HPDE6-E6E7 (cell line): ENCODE measurements at regions not wholly inside any gene's neighbourhood (a gene's known extent, or its start where the extent isn't known, plus 50 kb on each side); places are given as distances from the start of the nearest gene placed in this dataset.
"Not testable (repeated sequence)": the region's sequence is repeated elsewhere in the genome, so short reads cannot be mapped to it uniquely, and the experiment has no call there.

ENCODE experiments used
- DNase-seq: peaks from one replicate; pipeline ENCODE4 v3.0.0; 2011; ENCODE audit warnings: missing footprints; ENCODE audit errors: extremely low spot score

DNA sequence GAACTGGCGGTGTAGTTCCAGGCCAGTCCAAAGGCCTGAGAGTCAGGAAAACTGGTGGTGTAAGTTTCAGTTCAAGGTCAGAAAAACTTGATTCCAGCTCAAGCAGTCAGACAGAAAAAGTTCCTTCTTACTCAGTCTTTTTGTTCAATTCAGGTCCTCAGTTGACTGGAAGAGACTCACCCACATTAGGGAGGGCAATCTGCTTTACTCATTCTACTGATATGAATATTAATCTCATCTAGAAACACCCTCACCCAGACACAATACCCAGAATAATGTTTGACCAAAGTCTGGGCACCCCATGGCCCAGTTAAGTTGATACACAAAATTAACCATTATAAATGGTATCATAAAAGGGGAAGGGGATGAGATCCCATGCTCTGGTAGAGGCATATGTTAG, 50.1 kb upstream of the LTA4H start:
- no peak for DNase-seq

DNA sequence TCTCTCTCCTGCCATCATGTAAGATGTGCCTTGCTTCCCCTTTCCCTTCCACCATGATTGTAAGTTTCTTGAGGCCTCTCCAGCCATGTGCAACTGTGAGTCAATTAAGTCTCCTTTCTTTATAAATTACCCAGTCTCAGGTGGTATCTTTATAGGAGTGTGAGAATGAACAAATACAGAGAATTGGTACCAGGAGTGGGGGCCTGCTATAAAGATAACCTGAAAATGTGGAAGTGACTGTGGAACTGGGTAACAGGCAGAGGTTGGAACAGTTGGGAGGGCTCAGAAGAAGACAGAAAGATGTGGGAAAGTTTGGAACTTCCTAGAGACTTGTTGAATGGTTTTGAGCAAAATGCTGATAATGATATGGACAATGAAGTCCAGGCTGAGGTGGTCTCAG, 50.8 kb upstream of the LTA4H start:
- not testable (repeated sequence) for DNase-seq

DNA sequence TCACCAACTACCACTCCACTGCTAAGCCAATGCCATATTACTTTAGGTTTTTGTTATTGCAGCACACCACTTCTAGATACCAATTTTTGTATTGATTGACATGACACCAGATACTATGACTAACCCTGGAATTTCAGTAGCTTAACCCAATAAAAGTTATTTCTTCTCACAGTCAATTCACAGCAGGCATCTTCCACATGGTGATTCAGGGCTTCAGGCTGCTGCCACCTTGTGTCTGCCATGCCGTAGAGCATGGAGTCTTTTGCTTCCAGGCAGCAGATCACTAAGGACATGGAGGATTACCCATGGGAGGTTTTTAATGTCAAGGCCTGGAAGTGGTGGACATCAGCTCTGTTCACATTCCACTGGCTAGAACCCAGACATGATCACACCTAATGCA, 56.4 kb upstream of the LTA4H start:
- no peak for DNase-seq

DNA sequence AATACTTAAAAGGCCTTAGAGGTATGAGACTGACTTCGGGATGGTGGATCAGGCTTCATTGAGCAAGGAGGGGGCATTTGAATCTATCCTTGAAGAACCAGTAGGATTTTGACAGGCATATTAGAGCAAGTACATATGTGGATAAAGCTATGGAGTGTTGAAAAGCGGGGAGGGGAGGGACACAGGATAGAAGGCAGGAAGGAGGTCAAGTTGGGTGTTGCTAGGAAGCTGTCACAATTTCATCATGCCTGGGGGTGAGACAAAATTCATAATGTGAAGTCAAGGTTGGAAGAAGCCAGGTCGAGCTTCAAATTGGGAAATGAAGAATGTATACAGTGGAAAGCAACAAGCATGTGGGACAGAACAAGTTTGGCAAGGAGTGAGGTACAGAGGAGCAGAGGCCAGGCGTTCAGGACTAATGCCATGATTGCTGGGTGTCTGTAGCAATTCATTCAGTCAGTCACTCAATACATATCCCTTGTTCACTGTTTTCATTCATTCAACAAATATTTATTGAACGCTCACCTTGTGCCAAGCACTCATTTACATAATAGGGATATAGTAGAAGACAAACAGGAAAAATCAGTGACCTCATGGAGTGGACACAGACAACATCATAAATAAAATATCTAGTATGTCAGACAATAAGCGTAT, 58.3 kb upstream of the LTA4H start:
- DNase-seq = no peak

DNA sequence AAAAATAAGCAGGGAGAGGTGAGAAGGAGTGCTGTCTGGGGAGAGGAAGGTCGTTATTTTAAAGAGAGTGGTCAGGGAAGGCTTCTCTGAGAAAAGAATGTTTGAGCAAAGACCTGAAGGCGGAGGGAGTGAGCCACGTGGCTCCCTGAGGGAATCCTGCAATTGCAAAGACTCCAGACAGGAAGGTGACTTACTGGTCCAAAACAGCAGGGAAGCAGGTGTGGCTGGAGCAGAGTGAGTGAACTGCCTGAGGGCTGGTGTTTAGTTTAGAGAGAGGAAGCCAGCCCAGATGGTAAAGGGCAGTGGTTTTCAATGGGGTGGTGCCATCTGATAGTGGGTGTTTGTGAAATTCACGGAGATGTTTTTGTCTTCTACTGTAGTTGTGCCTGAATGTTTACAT, 58.8 kb upstream of the LTA4H start:
- DNase-seq = peak; percentile 80

DNA sequence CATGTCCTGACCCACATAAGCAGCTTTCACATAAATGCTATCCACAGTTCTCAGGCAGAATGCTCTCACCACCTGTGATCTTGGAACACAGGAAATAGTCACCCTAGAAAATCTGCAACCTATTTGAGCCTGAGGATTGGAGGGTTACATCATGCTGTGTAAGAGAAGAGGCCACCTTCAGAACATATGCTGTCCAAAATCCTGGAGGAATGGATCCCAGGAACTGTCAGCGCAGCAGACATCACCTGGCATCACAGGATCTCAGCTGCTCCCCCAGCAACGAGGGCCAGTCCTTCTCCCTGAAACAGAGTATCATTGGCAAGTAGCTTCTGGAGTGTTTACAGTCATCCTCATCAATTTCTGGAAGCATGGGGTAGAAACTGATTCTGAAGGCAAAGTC, 63.2 kb upstream of the LTA4H start:
- DNase-seq = no peak

DNA sequence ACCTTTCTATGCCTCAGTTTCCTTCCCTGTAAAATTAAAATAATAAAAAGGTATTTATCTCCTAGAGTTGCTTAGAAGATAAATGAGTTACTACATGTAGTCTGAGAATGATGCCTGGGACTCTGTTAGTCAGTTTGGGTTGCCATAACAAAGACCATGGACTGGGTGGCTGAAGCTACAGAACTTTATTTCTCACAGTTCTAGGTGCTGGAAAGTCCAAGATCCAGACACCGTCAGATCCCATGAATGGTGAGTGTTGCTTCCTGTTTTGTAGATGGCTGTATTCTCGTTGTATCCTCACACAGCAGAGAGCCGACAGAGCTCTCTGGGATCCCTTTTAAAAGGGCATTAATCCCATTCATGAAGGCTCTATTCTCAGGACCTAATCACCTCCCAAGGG, 64.0 kb upstream of the LTA4H start:
- DNase-seq = no peak

DNA sequence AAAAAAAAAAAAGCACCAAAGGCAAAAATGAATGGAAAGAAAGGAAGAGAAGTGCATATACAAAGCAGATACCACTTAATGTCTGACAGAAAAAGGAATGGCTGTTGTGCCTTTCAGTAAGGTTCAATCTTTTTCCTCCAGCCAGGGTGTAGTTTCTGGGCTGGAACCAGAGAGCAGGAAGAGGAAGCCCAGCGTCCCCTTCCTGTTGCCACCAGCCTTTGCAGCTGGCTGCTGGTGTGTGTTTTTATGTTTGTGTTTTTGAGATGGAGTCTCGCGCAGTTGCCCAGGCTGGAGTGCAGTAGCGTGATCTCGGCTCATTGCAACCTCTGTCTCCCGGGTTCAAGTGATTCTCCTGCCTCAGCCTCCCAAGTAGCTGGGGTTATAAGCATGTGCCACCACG, 64.6 kb upstream of the LTA4H start:
- no peak for DNase-seq

DNA sequence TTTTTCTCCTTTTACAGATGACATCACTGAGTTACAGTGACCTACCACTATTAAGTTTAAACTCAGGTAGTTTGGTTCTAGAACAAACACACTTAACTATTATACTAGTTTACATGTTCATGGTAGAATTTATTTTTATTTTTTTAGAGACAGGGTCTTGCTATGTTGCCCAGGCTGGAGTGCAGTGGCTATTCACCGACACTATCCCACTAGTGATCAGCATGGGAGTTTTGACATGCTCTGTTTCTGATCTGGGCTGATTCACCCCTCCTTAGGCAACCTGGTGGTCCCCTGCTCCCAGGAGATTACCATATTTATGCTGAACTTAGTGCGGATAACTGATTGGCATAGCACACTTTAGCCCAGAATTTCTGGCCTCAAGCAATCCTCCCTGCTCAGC, 66.4 kb upstream of the LTA4H start:
- DNase-seq = no peak

DNA sequence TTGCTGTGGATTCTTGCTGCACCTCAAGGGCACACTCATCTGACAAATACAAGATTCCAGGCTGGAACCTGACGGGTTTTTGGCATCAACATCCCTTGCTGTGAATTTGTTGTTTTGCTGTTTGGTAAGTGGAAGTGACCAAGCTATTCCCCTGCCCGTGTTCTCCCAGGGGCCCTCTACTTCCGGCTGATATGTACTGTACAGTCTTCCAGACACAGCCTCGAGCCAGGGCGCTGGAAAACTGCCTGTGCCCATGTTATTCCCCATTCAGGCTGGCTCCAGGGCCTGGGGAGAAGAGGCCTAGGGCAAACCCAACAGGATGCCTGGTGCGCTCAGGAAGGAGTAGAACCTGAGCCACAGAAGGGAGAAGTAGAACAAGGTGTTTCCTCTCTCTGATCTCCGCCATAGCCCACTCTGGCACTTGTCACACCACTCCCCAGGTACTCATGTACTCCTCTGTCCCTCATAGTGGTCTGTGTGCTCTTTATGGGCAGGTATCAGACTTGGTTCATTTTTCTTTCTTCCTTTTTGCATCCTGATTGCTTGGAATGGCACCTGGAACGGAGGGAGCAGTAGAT, 67.8 kb upstream of the LTA4H start:
- DNase-seq = no peak

DNA sequence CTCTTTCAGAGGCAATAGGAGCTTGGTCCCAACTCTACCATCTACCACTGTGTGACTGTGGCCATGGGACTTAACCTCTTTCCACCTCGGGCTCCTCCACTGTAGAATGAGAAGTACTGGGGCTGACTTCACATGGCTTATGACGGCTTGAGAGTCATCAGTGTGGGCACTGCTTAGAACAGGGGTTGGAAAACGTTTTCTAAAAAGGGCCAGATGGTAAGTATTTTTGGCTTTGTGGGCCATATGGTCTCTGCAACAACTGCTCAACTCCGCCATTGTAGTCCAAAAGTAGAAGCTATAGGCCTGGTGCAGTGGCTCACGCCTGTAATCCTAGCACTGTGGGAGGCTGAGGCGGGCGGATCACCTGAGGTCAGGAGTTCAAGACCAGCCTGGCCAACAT, 69.2 kb upstream of the LTA4H start:
- DNase-seq = no peak

DNA sequence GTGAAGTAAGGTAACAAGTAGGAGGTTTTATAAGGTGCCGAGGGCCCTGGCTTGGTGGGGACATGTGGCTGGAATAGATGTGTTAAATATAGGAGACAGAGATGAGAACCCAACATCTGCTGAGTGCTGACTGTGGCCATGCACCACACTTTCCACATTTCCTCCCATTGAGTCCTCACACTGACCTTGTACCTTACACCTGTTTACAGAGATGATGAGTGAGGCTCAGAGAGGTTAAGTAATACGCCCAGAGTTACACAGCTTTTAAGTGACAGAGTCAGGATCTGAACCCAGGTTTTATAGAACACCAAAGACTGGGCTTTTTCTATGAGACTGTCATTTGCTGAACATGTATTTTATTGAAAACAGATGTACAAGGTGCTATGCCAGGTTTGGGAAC, 70.8 kb upstream of the LTA4H start:
- no peak for DNase-seq

DNA sequence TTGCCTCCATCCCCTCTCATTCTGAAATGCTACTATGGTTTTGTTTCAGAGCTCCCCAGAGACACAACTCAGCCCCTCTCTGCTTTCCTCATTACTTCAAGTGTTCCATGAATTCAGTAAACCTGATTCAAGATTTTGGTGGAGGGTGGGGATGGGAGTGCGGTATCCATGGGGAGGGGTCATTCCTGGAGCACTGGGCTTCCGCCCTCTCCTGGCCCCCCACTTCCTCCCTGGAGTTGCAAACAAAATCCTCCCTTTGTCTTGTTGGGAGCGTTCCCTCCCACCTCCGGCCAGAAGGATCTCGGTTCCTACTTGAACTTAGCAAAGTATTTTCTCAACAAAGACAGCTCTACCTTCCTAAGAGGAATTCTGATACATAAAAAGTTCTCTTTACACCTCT, 71.8 kb upstream of the LTA4H start:
- no peak for DNase-seq

DNA sequence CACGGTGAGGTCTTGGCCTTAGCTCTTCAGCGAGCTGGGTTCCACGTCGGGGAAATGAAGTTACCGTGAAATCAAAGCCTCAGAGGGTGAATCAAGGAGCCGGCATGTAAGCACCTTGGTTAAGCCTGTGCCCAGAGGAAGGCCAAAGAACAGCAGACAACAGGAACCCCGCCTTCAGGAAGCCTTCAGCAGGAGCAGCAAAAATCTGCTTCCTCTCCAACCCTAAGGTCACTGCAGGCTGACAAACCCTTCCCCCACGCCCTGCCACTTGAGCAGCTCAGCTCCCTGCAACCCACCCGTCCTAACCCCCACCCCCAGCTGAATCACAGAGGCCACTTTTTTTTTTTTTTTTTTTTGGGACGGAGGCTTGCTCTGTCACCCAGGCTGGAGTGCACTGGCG, 72.9 kb upstream of the LTA4H start:
- no peak for DNase-seq

DNA sequence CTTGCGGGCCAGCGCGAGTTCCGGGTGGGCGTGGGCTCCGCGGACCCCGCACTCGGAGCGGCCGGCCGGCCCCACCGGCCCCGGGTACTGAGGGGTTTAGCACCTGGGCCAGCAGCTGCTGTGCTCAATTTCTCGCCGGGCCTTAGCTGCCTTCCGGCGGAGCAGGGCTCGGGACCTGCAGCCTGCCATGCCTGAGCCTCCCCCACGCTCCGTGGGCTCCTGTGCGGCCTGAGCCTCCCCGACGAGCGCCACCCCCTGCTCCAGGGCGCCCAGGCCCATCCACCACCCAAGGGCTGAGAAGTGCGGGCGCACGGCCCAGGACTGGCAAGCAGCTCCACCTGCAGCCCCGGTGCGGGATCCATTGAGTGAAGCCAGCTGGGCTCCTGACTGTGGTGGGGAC, 73.6 kb upstream of the LTA4H start:
- DNase-seq = not testable (repeated sequence)

DNA sequence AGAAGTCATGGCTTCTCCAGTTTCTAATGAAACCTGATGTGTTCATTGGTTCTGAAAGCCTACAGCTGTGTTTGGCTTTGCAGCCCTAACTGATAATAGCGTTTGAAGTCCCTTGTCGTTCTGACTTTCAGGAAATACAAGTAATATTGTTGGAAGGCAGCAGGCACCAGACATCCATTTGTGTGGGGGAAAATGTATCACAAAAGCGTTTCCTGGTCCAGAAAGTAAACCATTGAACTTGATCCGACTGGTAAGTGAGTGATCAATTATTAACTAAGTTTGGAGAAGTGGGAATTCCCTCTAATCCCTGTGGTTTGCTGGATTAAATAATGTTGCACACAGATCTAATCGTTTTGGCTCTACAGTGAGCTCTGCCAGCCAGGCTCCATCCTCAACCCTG, 77.3 kb upstream of the LTA4H start:
- no peak for DNase-seq

DNA sequence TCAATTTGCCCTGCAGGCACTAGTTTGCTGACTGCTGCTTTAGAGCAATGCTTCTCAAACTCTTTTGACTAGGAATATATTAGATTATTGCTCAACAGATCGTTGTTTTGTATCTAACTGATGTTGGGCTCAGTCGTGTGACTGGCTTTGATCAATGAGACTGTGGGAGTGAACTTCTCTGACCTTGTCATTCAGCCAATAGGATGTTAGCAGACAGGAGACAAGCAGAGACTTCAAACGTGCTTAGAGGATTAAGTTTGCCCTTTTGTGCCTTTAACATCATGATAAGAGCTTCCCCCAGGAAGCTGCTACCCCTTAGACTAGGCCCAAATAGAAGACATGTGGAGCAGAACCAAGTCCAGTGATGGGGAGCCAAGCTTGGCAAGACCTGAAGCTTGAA, 76.7 kb upstream of the ELK3 start:
- no peak for DNase-seq

DNA sequence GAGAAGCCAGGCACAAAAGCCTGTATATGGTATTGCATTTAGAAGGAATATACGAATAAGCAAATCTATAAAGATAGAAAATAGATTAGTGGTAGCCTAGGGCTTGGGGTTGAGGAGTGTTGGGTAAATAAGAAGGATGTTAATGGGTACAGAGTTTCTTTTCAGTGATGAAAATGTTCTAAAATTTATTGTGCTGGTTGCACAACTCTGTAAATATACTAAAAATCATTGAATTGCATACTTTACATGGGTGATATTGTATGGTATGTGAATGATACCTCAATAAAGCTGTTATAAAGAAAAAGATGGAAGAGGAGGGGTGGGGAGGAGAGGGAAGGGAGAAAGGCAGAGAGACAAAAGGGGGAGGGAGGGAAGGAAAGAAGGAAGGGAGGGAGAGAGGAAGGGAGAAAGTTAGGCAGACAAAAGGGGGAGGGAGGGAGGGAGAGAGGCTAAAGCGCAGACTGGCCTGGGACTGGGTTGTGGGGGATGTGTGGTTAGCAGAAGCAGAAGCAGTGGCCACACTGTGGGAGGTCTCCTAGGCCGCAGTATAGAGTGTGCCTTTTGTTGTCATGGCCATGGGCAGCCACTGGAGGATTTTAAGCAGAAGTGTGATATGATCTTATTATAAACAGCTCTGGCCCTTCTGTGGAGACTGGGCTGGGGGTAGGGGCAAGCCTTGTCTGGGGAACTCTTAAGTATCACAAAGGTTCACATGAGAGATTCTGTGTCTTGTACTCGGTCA, 73.6 kb upstream of the ELK3 start:
- no peak for DNase-seq

DNA sequence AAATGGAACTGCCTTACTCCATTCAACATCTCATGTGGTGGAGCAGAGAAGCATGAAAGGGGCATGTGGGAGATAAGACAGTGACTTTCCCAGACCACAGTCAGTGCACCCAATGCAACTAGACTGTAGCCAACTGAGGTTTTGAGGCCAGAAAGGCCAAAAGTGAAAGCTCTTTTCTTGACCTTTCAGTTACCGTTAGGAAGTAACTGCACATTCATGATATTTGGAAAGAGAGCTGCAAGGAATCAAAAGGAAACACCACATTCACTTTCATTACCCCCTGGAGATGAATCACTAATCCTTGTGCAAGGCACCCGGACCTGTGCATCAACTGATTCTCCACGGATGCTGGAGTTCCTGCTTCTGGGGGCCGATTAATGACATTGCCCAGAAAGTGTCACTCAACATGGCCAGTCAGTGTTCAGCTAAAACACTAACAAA, 72.9 kb upstream of the ELK3 start:
- no peak for DNase-seq

DNA sequence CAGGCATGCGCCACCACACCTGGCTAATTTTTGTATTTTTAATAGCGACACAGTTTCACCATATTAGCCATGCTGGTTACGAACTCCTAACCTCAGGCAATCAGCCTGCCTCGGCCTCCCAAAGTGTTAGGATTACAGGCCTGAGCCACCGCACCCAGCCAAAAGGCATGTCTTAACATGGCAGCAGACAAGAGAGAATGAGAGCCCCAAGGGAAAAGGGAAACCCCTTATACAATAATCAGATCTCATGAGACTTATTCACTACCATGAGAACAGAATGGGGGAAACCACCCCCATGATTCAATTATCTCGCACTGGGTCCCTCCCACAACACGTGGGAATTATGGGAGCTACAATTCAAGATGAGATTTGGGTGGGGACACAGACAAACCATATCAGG, 65.9 kb upstream of the ELK3 start:
- not testable (repeated sequence) for DNase-seq

DNA sequence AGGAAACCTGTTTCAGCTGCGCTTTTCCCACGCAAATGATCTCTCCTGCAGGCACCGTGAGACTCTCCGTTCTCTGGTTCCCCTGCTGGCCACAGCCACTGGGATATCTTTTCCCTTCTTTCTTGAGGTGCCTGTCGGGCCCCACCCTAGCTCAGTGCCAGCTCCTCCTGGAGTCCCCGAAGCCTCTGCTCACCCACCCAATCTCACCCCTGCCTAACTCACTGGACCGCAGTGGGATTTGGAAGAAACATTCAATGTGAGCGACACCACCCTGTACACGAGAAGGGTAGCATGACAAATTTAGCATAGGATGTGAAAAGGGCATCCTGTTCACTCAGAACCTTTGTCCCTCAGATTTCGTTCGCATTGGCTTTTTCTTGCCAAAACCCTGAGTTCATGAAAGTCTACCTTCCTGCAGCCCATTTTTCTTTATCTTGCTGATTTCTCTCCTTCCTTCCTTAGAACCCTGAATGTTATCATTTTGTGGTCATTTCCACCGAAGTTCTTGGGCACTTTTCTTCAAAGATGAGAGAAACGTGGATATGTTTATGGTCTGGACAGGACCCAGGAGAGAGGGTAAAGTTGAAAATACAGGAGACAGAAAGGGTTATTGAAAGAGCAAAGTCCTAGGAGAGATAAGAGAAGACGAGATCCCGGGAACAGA, 63.6 kb upstream of the ELK3 start:
- no peak for DNase-seq

DNA sequence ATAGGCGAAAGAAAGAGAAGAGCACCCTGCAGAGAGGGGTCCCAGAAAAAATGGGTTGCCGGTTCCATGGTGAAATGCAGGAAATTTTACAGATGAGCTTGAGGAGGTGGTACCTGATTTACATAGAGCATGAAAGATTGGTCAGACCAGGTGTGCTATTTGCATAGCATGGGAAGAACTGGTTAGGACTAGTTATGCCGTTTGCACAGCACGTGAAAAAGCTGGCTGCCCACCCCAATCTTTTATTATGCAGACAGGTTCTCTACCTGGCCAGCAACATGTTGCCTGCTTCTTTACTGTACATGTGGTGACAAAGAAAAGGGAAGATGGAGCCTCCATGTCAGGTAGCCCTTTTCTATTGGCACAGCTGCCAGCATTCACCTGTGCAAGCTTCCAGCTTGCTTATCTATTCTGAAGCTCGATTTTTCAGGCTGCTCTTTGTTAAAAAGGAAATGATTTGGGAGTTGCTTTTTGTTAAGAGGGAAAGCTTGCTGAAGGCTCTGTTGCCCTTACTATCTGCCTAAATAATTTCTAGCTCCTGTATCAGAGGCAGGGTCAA, 62.9 kb upstream of the ELK3 start:
- no peak for DNase-seq

DNA sequence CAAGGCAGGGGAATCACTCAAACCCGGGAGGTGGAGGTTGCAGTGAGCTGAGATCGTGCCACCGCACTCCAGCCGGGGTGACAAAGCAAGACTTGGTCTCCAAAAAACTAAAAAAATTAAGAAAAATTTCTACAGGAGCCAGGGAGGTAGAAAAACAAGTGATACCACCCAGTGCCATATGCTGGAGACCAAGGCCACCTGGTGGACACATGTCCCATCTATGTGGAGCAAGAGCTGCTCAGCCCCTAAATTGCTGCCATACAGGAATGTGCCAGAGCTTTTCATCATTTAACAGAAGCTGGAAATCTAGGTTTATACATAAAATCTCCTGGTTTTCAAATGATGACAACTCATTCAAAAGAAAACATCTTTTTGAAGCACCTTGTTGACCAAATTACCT, 61.4 kb upstream of the ELK3 start:
- DNase-seq = no peak
